DND-41 (cell line): ENCODE measurements at regions not wholly inside any gene's neighbourhood (a gene's known extent, or its start where the extent isn't known, plus 50 kb on each side); places are given as distances from the start of the nearest gene placed in this dataset.

Experiments used
- ATAC-seq: fragments of 200-7000 bp; cut with Tn5 transposase; 3 replicates; pipeline ENCODE4 v1.9.1; 2021; ENCODE audit warnings: low read depth; ENCODE audit not compliant: insufficient read depth
- DNase-seq: peaks from one replicate; pipeline ENCODE4 v3.0.0-alpha.2; 2020
- H2AFZ ChIP-seq: 2 replicates; pipeline ENCODE4 v1.6.0; 2012; ENCODE audit warnings: low read depth, low read length
- H3K27ac ChIP-seq: 2 replicates; pipeline ENCODE4 v1.5.1; 2012; ENCODE audit warnings: low read length, inconsistent platforms
- H3K27me3 ChIP-seq: fragments of 200-600 bp; sonication (generic); 2 replicates; pipeline ENCODE4 v1.6.0; 2012; ENCODE audit warnings: low read length, mild to moderate bottlenecking, inconsistent platforms; ENCODE audit not compliant: insufficient read depth, poor library complexity
- H3K36me3 ChIP-seq: 2 replicates; pipeline ENCODE4 v1.5.1; 2012; ENCODE audit warnings: low read length, inconsistent platforms; ENCODE audit not compliant: insufficient read depth
- H3K4me1 ChIP-seq: 2 replicates; pipeline ENCODE4 v1.5.1; 2012; ENCODE audit warnings: mild to moderate bottlenecking, low read length; ENCODE audit not compliant: insufficient read depth
- H3K4me2 ChIP-seq: 2 replicates; pipeline ENCODE4 v1.6.0; 2012; ENCODE audit warnings: mild to moderate bottlenecking, moderate library complexity, low read length, inconsistent platforms; ENCODE audit not compliant: insufficient read depth
- H3K4me3 ChIP-seq, 2 experiments: fragments of 200-600 bp in 1 of 2; shearing (Covaris generic) in 1 of 2; 2 replicates each; pipeline ENCODE4 v1.5.1; 2012 to 2016; ENCODE audit warnings: inconsistent platforms in 2 of 2, low read length in 2 of 2, mild to moderate bottlenecking in 2 of 2, low read depth in 1 of 2, moderate library complexity in 1 of 2
- H3K79me2 ChIP-seq: 2 replicates; pipeline ENCODE4 v1.6.0; 2012; ENCODE audit warnings: low read length, inconsistent platforms; ENCODE audit not compliant: insufficient read depth
- H3K9ac ChIP-seq: 2 replicates; pipeline ENCODE4 v1.6.0; 2012; ENCODE audit warnings: low read depth, mild to moderate bottlenecking, inconsistent platforms, low read length, moderate library complexity
- H3K9me3 ChIP-seq: 2 replicates; pipeline ENCODE4 v1.5.1; 2012; ENCODE audit warnings: low read length, moderate library complexity, mild to moderate bottlenecking, inconsistent platforms; ENCODE audit not compliant: insufficient read depth, severe bottlenecking
- H4K20me1 ChIP-seq: 2 replicates; pipeline ENCODE4 v1.6.0; 2012; ENCODE audit warnings: low read length; ENCODE audit not compliant: insufficient read depth
- CTCF ChIP-seq: IDR thresholded peaks from 2 replicates; pipeline ENCODE4 v1.5.1; 2012; ENCODE audit warnings: borderline replicate concordance, low read length, moderate library complexity, mild to moderate bottlenecking; ENCODE audit not compliant: poor library complexity, severe bottlenecking; ENCODE audit errors: extremely low read depth
- EZH2 ChIP-seq: IDR thresholded peaks from 3 replicates; pipeline ENCODE4 v1.6.1; 2012; ENCODE audit warnings: borderline replicate concordance, low read depth, mild to moderate bottlenecking, moderate library complexity, low read length, inconsistent platforms; ENCODE audit not compliant: severe bottlenecking

GRCh38 chr2:133986081-133986837 lies 267.6 kb upstream of the MGAT5 start:
- H3K9ac ChIP-seq = no peak overlapping the region
- no peak overlapping the region for H3K27ac ChIP-seq
- H3K4me3 ChIP-seq = no peak overlapping the region
- H3K4me2 ChIP-seq = no peak overlapping the region
- no peaks in the 10 kb centered on the region for H3K27me3 ChIP-seq
- H3K9me3 ChIP-seq = no peaks in the 10 kb centered on the region
- DNase-seq (no peak), ATAC-seq (no peak)
- no peaks in the 10 kb centered on the region for H4K20me1 ChIP-seq
- H2AFZ ChIP-seq = no peak overlapping the region
- H3K36me3 ChIP-seq = no peaks in the 10 kb centered on the region
- no peaks in the 10 kb centered on the region for H3K79me2 ChIP-seq
- no peak for TF ChIP-seq EZH2
- no peak for TF ChIP-seq CTCF
- H3K4me1 ChIP-seq = no peaks in the 10 kb centered on the region

GRCh38 chr2:133986881-133987795 lies 266.7 kb upstream of the MGAT5 start:
- Histone ChIP-seq H2AFZ (no peak overlapping the region), H3K4me3 (no peak overlapping the region), H3K79me2 (no peaks in the 10 kb centered on the region), H3K27me3 (no peaks in the 10 kb centered on the region), H3K4me1 (no peaks in the 10 kb centered on the region), H3K27ac (no peak overlapping the region), H4K20me1 (no peaks in the 10 kb centered on the region), H3K36me3 (no peaks in the 10 kb centered on the region), H3K9me3 (no peaks in the 10 kb centered on the region), H3K9ac (no peak overlapping the region), H3K4me2 (no peak overlapping the region)
- DNase-seq (no peak), ATAC-seq (no peak)
- TF ChIP-seq CTCF = no peak
- TF ChIP-seq EZH2 = no peak

GRCh38 chr2:133988316-133988891 lies 265.5 kb upstream of the MGAT5 start:
- Histone ChIP-seq H3K36me3 (no peaks in the 10 kb centered on the region), H3K4me3 (no peak overlapping the region), H3K79me2 (no peaks in the 10 kb centered on the region), H3K4me2 (no peak overlapping the region), H3K27me3 (no peaks in the 10 kb centered on the region), H3K27ac (no peak overlapping the region), H3K4me1 (no peaks in the 10 kb centered on the region), H4K20me1 (no peaks in the 10 kb centered on the region), H2AFZ (no peak overlapping the region), H3K9me3 (no peaks in the 10 kb centered on the region), H3K9ac (no peak overlapping the region)
- TF ChIP-seq CTCF (no peak), EZH2 (no peak)
- no peak for ATAC-seq
- DNase-seq = no peak
